NT2/D1 (cell line): ENCODE measurements at regions not wholly inside any gene's neighbourhood (a gene's known extent, or its start where the extent isn't known, plus 50 kb on each side); places are given as distances from the start of the nearest gene placed in this dataset.

Experiments
- SUZ12 ChIP-seq: IDR thresholded peaks from 2 replicates; pipeline ENCODE4 v1.6.1; 2011; ENCODE audit not compliant: insufficient read length, insufficient read depth; ENCODE audit errors: extremely low read depth
- YY1 ChIP-seq: IDR thresholded peaks from 2 replicates; pipeline ENCODE4 v1.6.1; 2011; ENCODE audit not compliant: insufficient read length, insufficient read depth
- ZNF274 ChIP-seq: IDR thresholded peaks from 2 replicates; pipeline ENCODE4 v1.6.1; 2011; ENCODE audit warnings: mild to moderate bottlenecking, low read depth, low read length

DNA sequence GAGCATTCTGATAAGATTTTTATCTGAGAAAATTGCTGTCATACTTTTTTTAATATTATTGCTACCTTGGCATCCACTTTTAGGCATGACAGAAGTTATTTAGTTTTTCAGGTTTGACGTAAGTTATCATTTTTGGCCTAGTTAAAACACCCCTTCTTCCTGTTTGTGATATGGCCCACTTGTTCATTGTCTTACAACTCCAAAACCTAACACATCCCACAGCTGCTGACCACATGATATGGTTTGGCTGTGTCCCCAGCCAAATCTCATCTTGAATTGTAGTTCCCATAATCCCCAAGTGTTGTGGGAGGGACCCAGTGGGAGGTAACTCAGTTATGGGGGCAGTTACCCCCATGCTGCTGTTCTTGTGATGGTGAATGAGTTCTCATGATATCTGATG lies 388.1 kb downstream of the SLC4A3 start:
- TF ChIP-seq ZNF274 (no peak), YY1 (no peak), SUZ12 (no peak)
